Renal pelvis (tissue), 1 donor: ENCODE measurements at regions not wholly inside any gene's neighbourhood (a gene's known extent, or its start where the extent isn't known, plus 50 kb on each side); places are given as distances from the start of the nearest gene placed in this dataset.
"Not testable (repeated sequence)": the region's sequence is repeated elsewhere in the genome, so short reads cannot be mapped to it uniquely, and the experiment has no call there.

Experiments used
- DNase-seq: peaks from one replicate; pipeline ENCODE4 v3.0.0-alpha.2; 2013

DNA sequence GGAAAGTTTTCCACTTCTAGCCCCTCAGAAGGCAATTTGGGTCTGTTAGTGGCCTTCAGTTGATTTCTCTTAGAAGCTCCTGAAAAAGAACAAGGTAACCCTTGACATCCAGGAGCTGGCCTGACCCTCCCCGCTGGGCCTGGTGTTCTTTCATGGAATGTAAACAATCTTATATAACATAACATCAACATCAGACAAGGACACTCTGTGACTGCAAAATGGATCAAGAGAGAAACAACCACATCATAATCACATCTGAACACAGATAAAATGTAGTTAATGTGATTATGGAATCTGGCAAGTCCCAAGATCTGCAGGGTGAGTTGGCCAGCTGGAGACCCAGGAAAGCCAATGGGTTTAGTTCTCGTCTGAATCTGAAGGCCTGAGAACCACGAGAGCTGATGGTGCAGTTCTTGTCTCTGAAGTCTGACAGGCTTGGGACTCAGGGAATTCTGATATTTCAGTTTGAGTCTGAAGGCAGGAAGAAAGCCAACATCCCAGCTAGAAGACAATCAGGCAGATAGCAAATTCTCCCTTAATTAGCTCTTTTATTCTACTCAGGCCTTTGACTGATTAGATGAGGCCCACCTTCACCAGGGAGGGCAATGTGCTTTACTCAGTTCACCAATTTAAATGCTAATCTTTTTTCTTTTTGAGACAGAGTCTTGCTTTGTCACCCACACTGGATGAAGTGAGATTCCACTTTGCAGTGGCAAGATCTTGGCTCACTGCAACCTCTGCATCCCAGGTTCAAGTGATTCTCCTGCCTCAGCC, 91.4 kb upstream of the NAMPT start:
- no peak for DNase-seq

DNA sequence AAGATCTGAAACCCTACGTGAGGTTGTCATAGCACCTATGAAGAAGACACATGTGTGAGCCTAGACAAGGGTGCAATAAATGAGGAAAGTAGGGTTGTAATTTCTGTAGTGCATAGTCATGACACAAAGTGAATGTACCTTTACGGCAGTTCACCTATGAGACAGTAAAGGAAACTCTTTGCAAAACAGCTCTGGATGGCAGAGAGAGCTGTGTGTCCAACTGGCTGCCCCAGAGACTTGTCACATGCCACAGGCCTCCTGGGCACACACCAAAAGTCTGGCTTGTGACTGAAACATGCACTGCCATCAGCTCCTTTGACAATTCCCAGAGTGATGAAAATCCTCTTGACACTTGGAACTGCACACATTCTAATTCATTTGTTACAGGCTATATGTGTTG, 90.7 kb upstream of the NAMPT start:
- no peak for DNase-seq

DNA sequence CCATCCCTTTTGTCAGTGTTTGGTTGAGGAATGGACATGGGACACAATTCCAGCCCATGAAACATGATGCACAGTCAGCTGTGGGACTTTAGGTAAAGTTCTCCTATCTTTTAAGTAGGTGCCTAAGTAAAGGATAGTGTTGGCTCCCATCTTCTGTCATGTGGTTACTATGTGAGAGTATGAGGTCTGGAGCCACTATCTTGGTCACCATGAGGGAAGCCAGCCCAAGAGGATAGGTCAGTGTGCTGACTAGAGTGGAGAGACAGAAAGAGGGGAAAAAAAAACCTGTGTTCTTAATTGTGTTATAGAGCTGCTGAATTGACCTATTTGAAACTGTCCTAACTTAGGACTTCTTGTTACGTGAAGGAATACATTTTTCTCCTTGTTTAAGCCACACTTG, 89.7 kb upstream of the NAMPT start:
- DNase-seq, result no peak

DNA sequence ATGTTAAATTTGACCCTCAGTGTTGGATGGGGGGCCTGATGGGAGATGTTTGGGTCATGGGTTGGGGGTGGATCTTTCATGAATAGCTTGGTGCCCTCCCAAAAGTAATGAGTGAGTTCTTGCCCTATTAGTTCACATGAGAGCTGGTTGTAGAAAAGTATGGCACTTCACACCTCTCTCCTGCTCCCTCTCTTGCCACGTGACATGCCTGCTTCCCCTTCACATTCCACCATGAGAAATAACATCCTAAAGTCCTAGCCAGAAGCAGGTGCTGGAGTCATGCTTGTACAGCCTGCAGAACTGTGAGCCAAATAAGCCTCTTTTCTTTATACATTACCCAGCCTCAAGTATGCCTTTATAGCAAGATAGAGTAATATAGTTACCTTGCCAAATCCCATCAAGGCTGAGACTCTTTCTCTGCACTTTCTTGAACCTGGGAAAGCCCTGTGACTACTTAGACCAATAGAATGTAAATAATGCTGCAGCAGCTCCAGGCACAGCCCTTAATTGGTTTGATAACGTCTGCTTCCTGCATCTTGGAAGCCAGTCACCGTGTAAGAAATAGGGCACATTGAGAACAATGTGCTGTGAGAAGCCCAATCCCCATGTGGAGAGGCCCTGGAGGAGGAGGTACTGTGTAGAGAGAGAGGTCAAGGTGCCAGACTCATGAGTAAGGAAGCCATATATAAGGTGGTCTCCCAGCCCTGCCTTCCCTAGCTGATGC, 88.0 kb upstream of the NAMPT start:
- no peak for DNase-seq

DNA sequence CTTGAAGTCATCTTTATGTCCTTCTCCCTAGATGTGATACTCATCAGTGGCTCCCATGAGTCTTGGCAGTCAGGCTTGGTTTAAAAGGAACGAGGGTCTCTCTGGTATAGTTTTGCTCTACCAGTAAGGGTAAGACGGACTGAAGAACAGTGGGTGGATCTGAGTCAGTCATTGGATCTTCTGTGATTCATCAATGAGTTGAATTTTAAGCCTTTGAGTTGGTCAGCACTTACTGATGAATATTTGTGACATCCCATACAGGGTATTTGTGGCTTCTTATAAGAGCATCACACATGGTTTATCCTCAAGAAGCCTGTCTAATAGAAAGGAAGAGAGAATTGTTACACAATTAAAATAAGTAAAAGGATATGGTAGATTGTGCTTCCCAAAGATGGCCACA, 87.3 kb upstream of the NAMPT start:
- DNase-seq, result no peak

DNA sequence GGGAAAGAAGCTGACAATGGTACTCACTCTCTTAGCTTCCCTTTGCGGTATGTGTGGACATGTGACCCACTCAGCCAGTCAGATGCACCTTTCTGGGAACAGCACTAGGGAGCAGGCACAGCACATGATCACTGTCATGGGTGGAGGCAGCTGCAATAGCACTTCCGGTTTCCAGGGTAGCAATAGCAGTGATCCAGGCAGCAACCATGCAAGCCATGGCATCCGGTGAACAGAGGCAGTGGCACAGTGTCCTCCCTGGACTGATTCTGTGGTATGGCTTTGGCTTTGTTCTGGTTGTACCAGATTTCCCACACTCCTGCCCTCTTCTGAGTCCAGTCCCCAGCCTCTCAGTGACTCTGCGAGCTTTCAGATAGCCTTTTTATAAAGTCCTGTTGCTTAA, 86.8 kb upstream of the NAMPT start:
- DNase-seq, result no peak

DNA sequence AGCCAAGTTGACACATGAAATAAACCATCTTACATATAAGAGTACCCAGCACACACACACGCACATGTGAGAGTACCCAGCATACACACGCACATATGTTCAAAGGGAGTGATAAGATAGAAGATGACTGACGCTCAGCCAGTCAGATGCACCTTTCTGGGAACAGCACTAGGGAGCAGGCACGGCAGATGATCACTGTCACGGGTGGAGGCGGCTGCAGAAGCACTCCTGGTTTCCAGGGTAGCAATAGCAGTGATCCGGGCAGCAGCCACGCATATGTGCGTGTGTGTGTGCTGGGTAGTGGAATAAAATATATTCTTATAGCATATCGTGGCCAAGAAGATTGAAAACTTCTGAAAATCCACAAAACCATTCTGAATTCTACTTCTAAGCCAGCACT, 85.8 kb upstream of the NAMPT start:
- no peak for DNase-seq

DNA sequence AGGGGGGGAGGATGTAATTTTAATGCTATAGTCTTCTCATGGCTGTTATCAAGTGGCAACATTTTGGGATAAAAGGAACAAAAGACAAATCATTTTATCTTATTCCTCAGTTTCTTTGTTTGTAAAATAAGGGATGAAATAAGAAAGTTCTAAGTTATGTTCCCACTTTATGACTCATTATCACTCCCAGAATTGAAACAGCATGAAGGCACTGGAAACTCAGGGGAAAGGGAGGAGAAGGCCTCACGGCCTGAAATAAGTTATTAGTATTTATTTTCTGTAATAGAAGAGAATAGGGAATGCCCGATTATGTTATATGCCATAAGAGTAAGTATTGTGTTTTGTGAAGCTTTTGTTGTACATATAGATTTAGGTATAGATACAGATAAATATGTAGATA, 85.0 kb upstream of the NAMPT start:
- DNase-seq, result no peak

DNA sequence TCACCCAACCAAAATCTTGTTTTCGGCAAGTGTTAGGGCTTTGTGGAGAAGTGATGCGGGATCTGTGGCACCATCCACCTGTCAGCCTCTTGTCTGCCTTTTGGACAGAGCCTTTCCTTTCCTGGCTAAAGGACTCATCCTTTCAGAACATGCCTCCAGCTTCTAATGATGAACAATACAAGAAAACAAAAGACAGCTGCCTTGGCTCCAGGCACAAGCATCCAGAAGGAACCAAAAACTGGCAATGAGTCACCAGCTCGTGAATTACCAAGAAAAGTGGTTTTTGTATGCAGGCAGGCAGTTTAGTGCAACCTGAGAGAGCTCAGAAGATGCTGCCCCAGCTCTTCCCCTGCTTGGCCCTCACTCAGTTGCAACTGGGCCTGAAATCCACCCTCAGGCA, 84.6 kb upstream of the NAMPT start:
- no peak for DNase-seq

DNA sequence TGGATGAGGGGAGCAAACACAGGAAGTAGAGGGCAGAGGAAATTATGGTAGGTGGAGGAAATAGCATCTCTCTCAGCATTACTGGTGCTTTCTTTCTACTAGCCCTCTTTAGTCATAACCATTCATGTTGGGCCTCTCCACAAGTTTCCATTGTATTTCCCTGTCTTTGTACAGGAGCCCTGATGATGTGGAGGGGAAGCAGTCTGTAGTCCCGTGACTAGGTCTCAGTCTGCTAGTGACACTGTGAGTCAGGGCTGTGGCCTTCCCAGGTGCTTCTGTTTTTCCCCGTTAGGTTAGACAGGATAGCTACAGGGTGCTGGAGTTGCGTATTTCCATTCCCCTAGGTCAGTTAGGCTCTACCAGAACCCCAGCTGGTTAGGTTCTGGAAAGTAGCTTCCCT, 82.9 kb upstream of the NAMPT start:
- no peak for DNase-seq

DNA sequence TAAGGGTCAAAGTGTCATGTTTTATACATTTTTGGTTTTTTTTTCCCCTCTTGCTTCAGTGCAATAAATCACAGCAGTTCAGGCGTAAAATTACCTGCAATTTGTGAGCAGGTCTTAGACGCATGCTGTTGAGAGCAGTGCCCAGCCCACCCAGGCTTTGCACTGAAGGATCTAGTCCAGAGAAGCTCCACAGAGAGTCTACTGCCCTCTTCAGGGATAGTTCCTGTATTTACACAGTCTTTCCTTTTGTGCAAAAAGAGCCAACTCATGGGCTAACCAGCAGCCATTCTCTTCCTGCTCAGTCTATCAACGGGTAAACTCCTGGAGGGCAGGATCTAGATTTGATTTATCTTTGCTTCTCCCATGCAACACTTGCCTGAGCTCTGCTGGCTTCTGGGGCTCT, 82.2 kb upstream of the NAMPT start:
- DNase-seq, result peak; percentile 14

DNA sequence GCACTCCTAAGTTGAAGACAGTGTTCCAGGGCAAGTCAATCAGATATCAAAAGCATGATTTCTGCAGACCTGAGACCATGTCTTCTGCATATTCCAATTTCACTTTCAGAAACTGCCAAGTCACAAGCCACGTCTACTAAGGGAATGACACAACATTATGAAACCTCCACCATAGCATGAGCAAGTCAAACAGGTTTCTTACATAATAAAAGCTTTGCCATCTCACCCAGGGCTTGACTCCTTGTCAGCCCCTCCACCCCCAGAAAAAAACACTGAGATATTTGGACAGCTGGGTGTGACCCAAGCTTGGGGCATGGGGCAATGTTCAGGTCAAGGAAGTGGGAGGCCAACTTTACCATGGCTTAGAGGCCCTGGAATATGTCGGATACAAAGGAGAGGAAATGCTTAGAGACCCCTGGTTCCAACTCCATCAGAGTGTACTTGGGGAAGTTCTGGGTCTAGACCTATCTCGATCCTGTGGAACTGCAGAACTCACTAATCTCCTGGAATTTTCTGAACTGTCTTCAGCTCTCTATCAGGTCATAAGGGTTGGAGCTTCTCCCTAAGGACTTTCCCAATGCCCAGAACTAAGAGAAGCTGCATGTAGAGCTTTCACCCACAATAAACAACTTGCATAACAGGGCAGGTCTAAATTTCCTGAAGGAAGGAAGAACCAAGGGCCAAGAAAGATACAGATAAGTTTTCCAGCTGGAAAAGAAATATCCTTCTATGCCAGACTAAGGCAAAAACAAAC, 80.6 kb upstream of the NAMPT start:
- no peak for DNase-seq

DNA sequence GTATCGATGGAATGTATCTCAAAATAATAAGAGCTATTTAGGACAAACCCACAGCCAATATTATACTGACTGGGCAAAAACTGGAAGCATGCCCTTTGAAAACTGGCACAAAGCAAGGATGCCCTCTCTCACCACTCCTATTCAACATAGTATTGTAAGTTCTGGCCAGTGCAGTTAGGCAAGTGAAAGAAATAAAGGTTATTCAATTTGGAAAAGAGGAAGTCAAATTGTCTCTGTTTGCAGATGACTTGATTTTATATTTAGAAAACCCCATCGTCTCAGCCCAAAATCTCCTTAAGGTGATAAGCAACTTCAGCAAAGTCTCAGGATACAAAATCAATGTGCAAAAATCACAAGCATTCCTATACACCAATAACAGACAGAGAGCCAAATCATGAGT, 77.7 kb upstream of the NAMPT start:
- not testable (repeated sequence) for DNase-seq

DNA sequence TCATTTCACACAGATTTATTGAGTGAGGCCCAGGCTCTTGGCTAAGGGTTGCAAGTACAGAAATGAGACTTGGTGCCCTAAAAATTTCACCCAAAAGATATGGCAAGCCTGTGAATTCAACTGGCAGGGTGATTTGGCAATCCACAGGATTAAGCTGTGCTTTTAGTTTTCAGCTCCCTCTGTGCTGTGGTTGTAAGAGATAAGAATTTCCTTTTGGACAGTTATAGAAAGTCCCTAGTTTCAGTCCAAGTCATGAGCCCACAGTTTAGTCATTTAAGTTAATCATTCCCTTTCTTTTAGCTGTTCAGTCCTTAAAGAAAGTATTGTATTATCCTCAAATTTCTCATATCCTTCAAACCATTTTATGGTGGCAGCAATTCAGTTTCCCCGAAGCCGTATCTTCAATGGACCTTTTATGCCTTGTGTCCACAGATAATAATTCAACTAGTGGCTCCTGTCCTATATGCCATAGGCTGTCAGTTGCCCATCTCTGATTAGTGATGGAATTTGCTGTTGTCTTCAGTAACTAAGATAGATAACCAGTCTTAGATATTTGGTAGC, 73.4 kb upstream of the NAMPT start:
- DNase-seq, result no peak

DNA sequence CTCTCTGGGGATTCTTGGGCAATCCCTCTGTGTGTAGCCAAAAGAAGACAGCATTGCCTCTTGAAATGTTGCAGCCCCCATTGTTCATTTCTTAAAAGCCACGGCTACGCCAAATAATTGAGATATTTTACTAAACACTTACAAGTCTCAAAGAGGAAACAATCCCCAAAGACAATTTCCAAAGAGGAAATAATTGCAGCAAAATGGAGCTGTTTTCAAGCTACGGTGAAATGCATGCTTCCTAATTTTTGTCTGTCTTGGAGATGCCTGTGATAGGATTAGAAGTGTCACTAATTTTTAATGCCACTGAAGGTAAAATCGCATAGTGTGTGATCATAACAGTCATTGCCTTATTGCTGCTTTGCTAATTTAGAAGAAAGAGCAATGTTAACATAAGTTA, 72.9 kb upstream of the NAMPT start:
- DNase-seq, result no peak

DNA sequence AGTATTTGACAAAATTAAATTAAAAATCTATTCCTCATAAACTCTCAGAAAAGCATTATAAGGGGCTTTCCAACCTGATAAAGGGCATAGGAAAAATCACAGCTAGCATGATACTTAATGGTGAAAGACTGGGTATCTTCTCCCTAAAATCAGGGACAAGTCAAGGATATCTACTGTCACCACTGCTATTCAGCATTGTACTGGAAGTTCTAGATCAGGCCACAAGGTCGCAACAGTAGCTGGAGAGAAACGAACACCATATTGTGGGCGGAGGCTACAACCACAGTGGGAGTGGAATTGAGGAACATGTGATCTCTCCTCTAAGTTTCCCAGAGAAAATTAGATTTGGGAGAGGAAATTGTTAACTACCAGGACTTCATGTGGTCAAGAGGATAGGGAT, 70.0 kb upstream of the NAMPT start:
- DNase-seq, result no peak

DNA sequence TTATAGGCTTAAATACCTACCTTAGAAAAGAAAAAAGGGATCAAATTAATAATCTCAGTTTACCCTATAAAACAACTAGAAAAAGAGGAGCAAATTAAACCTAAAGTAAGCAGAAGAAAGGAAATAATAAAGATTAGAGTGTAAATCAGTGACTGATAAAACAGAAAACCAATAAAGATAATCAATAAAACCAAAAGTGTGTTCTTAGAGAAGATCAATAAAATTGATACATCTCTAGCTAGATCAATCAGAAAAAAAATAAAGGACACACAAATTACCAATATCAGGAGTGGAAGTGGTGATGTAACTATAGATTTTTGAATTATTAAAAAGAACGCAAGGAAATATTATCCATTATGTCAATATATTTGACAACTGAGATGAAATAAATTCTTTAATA, 69.2 kb upstream of the NAMPT start:
- DNase-seq, result no peak

DNA sequence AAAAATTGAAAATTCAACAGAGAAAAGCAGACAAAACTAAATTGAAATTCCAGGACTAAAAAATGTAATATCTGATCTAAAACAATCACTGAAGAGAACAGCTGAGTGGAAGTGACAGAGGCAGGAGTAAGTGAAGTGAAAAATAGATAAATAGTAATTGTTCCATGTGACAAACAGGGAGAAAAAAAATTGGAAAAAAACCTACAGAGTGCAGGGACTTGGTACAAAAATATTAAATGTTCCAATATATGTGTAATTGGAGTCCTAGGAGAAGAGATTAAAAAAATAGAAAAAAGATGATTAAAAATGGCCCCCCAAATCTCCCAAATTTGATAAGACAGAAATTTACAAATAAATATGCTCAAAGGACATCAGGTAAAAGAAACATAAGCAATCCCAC, 63.4 kb upstream of the NAMPT start:
- DNase-seq, result no peak

DNA sequence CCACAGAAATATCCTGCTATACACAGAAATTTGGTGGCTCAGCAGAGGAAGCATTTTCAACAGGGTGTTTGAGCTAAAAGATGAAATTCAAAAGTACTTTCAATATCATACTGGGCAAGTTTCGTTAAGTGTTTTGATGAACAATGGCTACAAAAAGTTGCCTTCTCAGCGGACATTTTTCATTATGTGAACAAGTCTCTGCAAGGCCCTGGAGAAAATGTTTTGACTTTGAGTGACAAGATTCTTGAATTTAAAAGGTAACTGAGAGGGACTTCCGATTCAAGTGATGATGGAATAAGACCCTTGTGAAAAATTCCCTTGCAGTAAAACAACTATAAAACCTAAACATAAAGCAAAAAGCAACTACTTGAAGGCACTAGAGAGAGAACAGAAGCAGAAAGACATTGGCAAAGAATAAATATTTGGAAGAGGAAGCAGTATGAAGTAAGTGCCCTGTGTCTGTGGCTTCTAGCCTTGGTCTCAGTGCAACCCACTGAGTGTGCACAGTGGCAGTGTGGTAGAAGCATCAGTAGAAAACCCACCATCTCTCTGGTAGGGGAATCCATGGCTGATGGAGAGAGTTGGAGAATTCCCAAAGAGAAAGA, 62.5 kb upstream of the NAMPT start:
- no peak for DNase-seq

DNA sequence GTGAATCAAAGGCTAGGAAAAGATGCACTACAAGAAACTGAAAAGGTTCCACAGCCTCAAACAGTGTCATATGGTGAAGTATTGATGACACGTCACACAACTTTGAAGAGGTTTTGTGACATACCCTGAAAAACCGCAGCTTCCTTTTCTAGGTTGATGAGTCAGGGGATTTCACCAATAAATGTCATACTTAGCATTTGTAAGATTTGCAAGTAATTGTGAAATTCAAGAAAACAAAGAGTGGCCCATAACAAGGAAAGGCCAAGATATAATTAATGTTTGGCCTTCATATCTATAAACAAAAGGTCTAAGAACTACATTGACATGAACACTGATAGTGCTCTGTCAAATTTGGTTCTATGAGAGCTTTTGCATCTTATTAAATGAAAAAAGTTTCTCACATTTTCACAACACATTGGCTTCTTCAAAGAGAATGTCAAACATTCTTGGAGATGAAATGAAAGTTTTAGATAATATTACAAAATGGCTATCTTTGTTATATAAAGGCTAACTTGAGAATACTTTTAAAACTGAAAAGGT, 62.0 kb upstream of the NAMPT start:
- no peak for DNase-seq

DNA sequence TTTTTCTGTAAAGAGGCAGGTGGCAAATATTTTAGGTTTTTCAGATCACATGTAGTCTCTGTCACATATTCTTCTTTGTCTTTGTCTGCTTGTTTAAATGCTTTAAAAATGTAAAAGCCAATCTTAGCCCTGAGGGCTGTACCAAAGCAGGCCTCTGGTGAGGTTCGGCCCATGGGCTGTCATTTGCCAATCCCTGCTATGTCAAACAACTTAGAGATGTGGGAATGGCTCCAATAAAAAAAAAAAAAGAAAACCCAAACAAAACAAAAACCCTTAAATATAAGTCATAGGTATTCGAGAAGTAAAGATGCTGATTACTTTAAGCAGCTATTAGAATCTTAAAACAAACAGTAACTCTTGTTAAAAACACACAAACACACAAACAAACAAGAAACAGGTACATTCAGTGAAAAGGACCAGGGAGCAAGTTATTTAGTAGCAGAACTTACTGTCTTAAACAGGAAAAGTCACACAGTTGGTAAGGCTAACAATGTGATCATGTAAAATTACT, 61.4 kb upstream of the NAMPT start:
- DNase-seq, result no peak
